Body of pancreas (tissue), 4 donors: ENCODE measurements at regions not wholly inside any gene's neighbourhood (a gene's known extent, or its start where the extent isn't known, plus 50 kb on each side); places are given as distances from the start of the nearest gene placed in this dataset.

Experiments
- CTCF ChIP-seq, 7 experiments: fragments of 450-650 bp in 4 of 7; fragments of 200-600 bp in 3 of 7; sonication (generic) in 3 of 7; IDR thresholded peaks; one replicate each; pipeline ENCODE4 v1.5.1; 2016 to 2019; ENCODE audit warnings: antibody characterized with exemption in 7 of 7
- POLR2A ChIP-seq, 3 donors: fragments of 450-650 bp; IDR thresholded peaks; one replicate each; pipeline ENCODE4 v1.6.1; 2016; ENCODE audit warnings: antibody characterized with exemption in 3 of 3, mild to moderate bottlenecking in 2 of 3

GRCh38 chr5:91770400-91770799 is 387.3 kb upstream of the ARRDC3 start:
- TF ChIP-seq CTCF (IDR thresholded peaks at IDR 0.05) = no peak
- TF ChIP-seq POLR2A (IDR thresholded peaks at IDR 0.05) = no peak
